ENCODE measurements at regions not wholly inside any gene's neighbourhood (a gene's known extent, or its start where the extent isn't known, plus 50 kb on each side); places are given as distances from the start of the nearest gene placed in this dataset.

DNA sequence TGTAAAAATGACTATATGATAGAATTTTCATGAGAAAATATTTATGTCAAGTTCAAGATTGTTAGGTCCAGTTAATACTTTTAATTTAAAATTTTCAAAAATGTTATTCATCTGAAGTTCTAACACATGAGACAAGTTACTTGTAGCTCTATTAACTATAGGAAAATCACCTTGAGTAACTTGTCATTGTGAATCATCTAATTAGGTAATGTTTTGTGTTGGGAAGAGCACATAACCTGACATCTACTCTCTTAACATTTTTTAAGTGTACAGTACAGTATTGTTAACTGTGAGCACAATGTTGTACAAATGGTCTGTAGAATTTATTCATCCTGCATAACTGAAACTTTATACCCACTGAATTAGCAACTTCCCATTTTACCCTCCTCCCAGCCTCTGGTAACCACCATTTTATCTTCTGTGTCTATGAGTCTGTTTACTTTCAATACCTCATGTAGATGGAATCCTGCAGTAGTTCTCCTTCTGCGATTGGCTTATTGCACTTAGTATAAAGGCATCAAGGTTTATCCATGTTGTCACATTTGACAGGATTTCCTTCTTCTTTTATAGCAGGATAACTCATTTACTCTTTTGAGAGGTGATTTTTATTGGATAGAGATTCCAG lies 54.6 kb downstream of the ARL4A start:
- DNase-seq: no peak

DNA sequence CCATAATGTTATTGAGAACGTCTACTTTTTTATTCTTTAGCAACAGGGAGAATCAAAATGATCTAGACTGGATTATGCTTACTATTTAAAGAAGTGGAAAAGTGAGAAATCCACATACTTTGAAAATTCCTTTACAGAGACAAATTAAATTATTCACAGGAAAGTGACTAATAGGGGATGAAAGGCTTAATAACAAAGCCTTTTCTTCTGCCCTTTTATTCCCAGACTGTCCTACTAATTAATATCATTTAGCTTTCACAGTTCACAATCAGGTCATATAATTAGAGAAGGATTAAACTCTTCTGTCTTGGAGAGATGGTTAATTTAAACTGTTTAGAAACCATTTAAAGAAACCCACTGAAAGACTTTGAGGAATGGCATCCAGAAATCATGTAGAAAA lies 58.8 kb downstream of the ARL4A start:
- no peak for DNase-seq

DNA sequence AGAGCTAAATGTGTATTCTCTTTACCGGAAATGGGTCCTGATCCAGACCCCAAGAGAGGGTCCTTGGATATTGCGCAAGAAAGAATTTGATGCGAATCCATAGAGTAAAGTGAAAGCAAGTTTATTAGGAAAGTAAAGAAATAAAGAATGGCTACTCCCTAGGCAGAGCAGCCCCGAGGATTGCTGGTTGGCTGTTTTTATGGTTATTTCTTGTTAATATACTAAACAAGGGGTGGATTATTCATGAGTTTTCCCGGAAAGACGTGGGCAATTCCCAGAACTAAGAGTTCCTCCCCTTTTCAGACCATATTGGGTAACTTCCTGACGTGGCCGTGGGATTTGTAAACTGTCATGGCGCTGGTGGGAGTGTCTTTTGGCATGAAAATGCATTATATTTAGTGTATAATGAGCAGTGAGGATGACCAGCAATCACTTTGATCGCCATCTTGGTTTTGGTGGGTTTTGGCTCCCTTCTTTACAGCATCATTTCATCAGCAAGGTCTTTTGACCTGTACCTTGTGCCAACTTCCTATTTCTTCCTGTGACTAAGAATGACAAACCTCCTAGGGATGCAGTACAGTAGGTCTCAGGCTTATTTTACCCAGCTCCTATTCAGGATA lies 60.4 kb downstream of the ARL4A start:
- no peak for DNase-seq

- no peak for DNase-seq
Observed at GRCh38 chr7:12749069-12749468, 61.6 kb downstream of the ARL4A start.

GRCh38 chr7:12749746-12750145 lies 62.3 kb downstream of the ARL4A start:
- DNase-seq: no peak

DNA sequence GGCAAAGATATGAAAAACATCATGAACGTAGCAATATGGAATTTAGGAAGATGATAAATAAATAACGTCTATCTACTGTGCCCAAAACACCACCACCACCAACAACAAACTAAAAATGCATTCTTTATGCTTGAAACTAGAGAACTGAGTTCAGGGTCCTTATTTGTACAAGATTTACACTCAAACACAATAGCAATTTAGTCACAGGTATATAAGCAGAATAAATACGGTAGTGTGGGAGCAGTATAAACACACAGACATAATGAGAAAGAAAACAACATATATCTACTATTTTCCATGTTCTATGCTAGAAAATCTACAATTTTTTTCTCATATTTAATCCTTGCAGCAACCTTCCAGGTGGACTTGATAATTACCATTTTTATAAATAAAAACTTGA lies 64.3 kb downstream of the ARL4A start:
- no peak for DNase-seq

- no peak for DNase-seq
Observed at GRCh38 chr7:12754179-12754578, 66.7 kb downstream of the ARL4A start.

DNA sequence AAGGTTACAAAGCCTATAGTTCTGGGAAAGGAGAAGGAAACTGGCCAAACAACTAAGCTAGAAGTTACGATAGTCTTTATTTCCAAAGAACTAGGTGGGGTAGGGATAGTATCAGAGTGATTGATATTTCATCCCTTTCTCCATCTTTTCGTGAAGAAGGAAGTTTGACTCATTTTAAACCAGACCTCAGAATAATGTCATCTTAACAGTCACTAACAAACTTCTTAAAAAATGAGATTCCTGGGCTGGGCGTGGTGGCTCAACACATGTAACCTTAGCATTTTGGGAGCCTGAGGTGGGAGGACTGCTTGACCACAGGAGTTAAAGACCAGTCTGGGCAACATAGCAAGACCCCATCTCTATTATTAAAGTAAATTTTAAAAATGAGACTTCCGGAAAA lies 69.4 kb downstream of the ARL4A start:
- no peak for DNase-seq

- no peak for DNase-seq
Observed at GRCh38 chr7:12757443-12757842, 70.0 kb downstream of the ARL4A start.

- DNase-seq: no peak
Observed at GRCh38 chr7:12759151-12759550, 71.7 kb downstream of the ARL4A start.

DNA sequence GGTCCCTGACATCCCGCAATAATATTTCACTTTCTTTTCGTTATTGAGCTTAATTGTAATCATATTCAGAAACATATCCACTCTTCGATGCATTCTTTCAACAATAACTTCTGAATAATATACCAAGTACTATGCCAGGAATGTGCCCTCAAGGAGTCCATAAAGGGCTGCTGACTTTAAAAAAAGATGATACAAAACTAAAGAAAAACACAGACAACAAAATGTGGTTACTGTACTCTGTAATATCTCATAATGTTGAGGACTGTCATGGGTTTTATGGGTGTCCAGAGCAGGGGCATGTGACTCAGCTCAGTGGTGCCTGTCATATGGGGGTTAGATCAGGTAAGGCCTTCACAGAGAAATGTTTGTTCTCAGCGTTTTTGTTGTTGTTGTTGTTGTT lies 73.7 kb downstream of the ARL4A start:
- no peak for DNase-seq

DNA sequence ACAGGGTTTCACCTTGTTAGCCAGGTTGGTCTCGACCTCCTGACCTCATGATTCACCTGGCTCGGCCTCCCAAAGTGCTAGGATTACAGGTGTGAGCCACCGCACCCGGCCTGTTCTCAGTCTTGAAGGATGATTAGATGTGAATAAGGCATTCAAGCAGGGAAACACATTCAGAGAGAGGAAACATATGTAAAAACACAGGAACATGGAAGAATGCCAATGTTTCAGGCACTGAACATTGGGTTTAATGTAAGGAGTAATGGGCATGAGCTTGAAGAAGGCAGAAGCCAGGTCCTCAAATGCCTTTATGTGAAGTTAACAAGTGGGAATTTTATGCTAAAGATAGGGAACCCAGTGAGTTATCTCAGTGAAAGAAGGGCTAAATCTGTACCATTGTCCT lies 74.3 kb downstream of the ARL4A start:
- DNase-seq: no peak

DNA sequence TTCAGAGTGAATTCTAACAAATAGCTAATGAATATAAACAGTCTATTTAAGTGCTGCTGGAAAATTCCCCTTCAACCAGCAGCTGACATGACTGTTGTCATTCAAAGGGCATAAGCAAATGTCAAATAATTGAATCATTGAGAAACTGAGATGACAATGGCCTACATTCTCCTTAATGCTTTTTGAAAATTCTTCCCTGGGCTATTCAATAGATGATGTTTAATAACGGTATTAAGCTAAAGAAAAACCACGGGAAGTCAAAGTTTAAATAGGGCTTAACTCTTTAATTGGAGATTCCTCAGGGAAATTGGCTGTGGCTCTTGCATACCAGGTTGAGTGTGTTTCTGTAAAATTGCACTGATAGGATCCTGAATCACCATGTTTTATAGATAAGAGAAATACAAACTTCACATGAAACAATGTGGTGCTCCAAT lies 77.0 kb downstream of the ARL4A start:
- DNase-seq: no peak

DNA sequence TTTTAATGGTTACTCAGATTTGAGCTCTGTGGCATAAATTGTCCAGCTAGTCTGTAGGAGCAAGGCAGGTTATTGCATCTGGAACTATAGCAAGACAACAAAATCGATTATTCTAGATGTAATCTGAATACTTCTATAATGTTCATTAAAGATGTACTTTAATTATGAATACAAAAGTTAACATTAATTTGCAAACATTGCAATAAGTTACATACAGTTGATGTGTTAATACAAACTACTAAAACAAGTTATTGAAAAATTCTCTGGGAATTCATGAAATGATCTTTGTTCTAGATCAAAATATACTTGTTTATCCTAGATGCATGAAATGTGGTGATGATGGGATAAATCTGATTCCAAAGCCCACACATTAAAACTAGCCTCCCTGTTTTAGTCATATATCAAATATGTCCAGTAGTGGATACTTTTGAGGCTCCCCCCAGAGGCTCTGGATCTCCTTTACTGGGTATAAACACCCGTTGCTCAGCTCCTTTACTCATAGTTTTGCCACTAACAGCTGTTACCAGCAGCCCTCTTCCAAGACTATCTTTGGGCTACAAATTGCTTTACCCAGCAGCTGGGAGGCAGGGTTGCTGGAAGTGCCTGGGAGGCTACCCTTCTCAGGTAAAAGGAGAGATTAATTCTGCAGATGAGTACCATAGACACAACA lies 78.1 kb downstream of the ARL4A start:
- DNase-seq: no peak

- no peak for DNase-seq
Observed at GRCh38 chr7:12766416-12766815, 79.0 kb downstream of the ARL4A start.

- DNase-seq: no peak
Observed at GRCh38 chr7:12768948-12769347, 81.5 kb downstream of the ARL4A start.

- no peak for DNase-seq
Observed at GRCh38 chr7:12769444-12769843, 82.0 kb downstream of the ARL4A start.

GRCh38 chr7:12770227-12770975 lies 83.0 kb downstream of the ARL4A start:
- DNase-seq: no peak

GRCh38 chr7:12771378-12771877 lies 84.0 kb downstream of the ARL4A start:
- no peak for DNase-seq

DNA sequence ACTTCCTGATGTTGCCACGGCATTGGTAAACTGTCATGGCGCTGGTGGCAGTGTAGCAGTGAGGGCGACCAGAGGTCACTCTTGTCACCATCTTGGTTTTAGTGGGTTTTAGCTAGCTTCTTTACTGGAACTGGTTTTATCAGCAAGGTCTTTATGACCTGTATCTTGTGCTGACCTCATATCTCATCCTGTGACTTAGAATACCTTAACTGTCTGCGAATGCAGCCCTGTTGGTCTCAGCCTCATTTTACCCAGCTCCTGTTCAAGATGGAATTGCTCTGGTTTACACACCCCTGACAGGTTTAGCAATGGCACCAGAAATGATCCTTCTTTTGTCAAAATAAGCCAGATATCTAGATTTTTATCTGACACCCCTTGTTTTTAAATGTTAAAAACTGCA lies 85.3 kb downstream of the ARL4A start:
- DNase-seq: no peak

- DNase-seq: no peak
Observed at GRCh38 chr7:12777257-12777656, 89.8 kb downstream of the ARL4A start.

- DNase-seq: no peak
Observed at GRCh38 chr7:12779947-12780346, 92.5 kb downstream of the ARL4A start.

DNA sequence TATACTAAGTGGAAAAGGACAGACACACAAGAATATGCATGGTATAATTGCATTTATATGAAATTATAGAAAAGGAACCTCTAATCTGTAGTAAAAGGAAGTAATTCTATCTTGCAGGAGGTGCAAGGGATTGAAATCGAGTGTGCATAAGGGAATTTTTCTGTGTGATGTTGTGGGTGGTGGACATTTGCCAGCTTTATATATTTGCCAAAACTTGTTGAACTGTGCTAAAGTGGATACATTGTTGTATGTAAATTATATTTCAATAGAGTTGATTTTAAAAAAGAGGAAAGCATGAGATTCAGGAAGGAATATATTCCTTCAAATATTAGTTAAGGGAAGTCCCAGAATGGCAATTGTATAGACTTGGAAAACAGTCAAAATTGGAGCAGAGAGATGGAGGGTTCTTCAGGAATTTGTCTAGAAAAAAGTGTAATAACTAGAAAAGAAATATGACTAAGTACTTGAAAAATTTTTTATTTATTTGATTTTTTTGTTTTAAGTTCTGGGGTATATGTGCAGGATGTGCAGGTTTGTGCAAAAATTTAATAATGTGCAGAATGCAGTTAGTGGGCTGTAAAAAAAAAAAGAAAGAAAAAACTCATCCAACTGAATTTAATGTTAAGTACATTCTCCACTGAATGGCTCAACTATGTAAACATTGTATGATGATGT lies 96.1 kb downstream of the ARL4A start:
- DNase-seq: no peak

Measured in activated CD4-positive, alpha-beta T cell treated with anti-CD3 and anti-CD28 coated beads, Interleukin-10, Interleukin-2, amounts not matched to agents 100 ng/mL and 50 ng/mL, durations not matched to agents 16 hours and 8 hours (primary cell).